Endodermal cell (in vitro differentiated cells): ENCODE measurements at regions not wholly inside any gene's neighbourhood (a gene's known extent, or its start where the extent isn't known, plus 50 kb on each side); places are given as distances from the start of the nearest gene placed in this dataset.

ENCODE experiments used
- DNase-seq: peaks from one replicate; pipeline ENCODE4 v3.0.0-alpha.2; 2017
- H3K27ac ChIP-seq: 2 replicates; pipeline ENCODE4 v1.5.1; 2013; ENCODE audit warnings: mild to moderate bottlenecking, low read depth, low read length, moderate library complexity
- H3K27me3 ChIP-seq: 2 replicates; pipeline ENCODE4 v1.6.1; 2013; ENCODE audit warnings: mild to moderate bottlenecking, low read length, moderate library complexity; ENCODE audit not compliant: insufficient read depth, control insufficient read depth, poor library complexity, severe bottlenecking
- H3K36me3 ChIP-seq: 2 replicates; pipeline ENCODE4 v1.7.0; 2013; ENCODE audit warnings: mild to moderate bottlenecking, low read length, moderate library complexity; ENCODE audit not compliant: control insufficient read depth, insufficient read depth
- H3K4me1 ChIP-seq: one replicate; pipeline ENCODE4 v1.7.0; 2013; ENCODE audit warnings: low read length; ENCODE audit not compliant: control insufficient read depth, insufficient read depth
- H3K4me3 ChIP-seq: 2 replicates; pipeline ENCODE4 v1.5.1; 2013; ENCODE audit warnings: mild to moderate bottlenecking, low read length, moderate library complexity
- H3K9ac ChIP-seq: 2 replicates; pipeline ENCODE4 v1.6.1; 2013; ENCODE audit warnings: mild to moderate bottlenecking, low read length, moderate library complexity; ENCODE audit not compliant: poor library complexity, severe bottlenecking; ENCODE audit errors: extremely low read depth
- H3K9me3 ChIP-seq: 2 replicates; pipeline ENCODE4 v1.6.1; 2013; ENCODE audit warnings: mild to moderate bottlenecking, low read length, moderate library complexity; ENCODE audit not compliant: control insufficient read depth
- H3K27ac Mint-ChIP-seq: 2 replicates; pipeline ENCODE4 v1.8.0; 2020; ENCODE audit warnings: mixed read lengths
- H3K27me3 Mint-ChIP-seq: 2 replicates; pipeline ENCODE4 v1.8.0; 2021; ENCODE audit warnings: mild to moderate bottlenecking, mixed read lengths; ENCODE audit not compliant: insufficient read depth
- H3K36me3 Mint-ChIP-seq: 2 replicates; pipeline ENCODE4 v1.8.0; 2020; ENCODE audit warnings: low read depth, mixed read lengths
- H3K4me1 Mint-ChIP-seq: 2 replicates; pipeline ENCODE4 v1.8.0; 2020; ENCODE audit warnings: mixed read lengths
- H3K4me3 Mint-ChIP-seq: 2 replicates; pipeline ENCODE4 v1.8.0; 2020; ENCODE audit warnings: mild to moderate bottlenecking, moderate library complexity, mixed read lengths
- H3K9me3 Mint-ChIP-seq: 2 replicates; pipeline ENCODE4 v1.8.0; 2020; ENCODE audit warnings: mild to moderate bottlenecking, mixed read lengths
- CTCF ChIP-seq: fragments of 200-600 bp; sonication (generic); conservative IDR thresholded peaks from 2 replicates; pipeline ENCODE4 v1.5.0; 2021; ENCODE audit warnings: antibody characterized with exemption, mild to moderate bottlenecking
- WGBS, 2 experiments: methylation state at CpG; one replicate each; pipeline versions ENCODE4 v1.1.5 to v1.1.7; 2013; ENCODE audit warnings: missing lambda C conversion rate in 2 of 2, mixed read lengths in 1 of 2; ENCODE audit not compliant: insufficient coverage in 1 of 2, insufficient read length in 1 of 2; 5-methylcytosine and 5-hydroxymethylcytosine counted together

GRCh38 chr5:179472641-179473040 lies 77.7 kb upstream of the RUFY1 start:
- no peaks in the 10 kb centered on the region for H3K36me3 ChIP-seq
- TF ChIP-seq CTCF = no peak
- H3K4me1 ChIP-seq = no peaks in the 10 kb centered on the region
- DNase-seq = no peak
- H3K27ac ChIP-seq = no peak overlapping the region
- H3K27ac Mint-ChIP-seq = no peak overlapping the region
- no peaks in the 10 kb centered on the region for H3K4me1 Mint-ChIP-seq
- no peaks in the 10 kb centered on the region for H3K9me3 ChIP-seq
- H3K36me3 Mint-ChIP-seq = no peaks in the 10 kb centered on the region
- H3K4me3 Mint-ChIP-seq = no peak overlapping the region
- H3K27me3 ChIP-seq = no peaks in the 10 kb centered on the region
- no peaks in the 10 kb centered on the region for H3K27me3 Mint-ChIP-seq
- H3K9ac ChIP-seq = no peak overlapping the region
- 86% methylated on average over 14 to 18 of the region's 18 CpGs for WGBS, 2 experiments
- no peak overlapping the region for H3K4me3 ChIP-seq
- H3K9me3 Mint-ChIP-seq = no peaks in the 10 kb centered on the region

GRCh38 chr5:179472174-179472573 lies 78.2 kb upstream of the RUFY1 start:
- 70 to 71% methylated on average over 4 of the region's 4 CpGs for WGBS, 2 experiments
- no peak overlapping the region for H3K4me3 Mint-ChIP-seq
- no peaks in the 10 kb centered on the region for H3K9me3 Mint-ChIP-seq
- no peak for TF ChIP-seq CTCF
- no peaks in the 10 kb centered on the region for H3K9me3 ChIP-seq
- H3K4me1 ChIP-seq = no peaks in the 10 kb centered on the region
- DNase-seq = no peak
- no peak overlapping the region for H3K4me3 ChIP-seq
- no peak overlapping the region for H3K27ac Mint-ChIP-seq
- no peak overlapping the region for H3K9ac ChIP-seq
- H3K27ac ChIP-seq = no peak overlapping the region
- no peaks in the 10 kb centered on the region for H3K27me3 ChIP-seq
- H3K27me3 Mint-ChIP-seq = no peaks in the 10 kb centered on the region
- H3K36me3 Mint-ChIP-seq = no peaks in the 10 kb centered on the region
- no peaks in the 10 kb centered on the region for H3K4me1 Mint-ChIP-seq
- H3K36me3 ChIP-seq = no peaks in the 10 kb centered on the region

GRCh38 chr5:179470201-179470600 lies 80.2 kb upstream of the RUFY1 start:
- Histone ChIP-seq H3K27me3 (no peaks in the 10 kb centered on the region), H3K36me3 (no peaks in the 10 kb centered on the region), H3K9me3 (no peaks in the 10 kb centered on the region), H3K4me1 (no peaks in the 10 kb centered on the region), H3K9ac (no peak overlapping the region), H3K27ac (no peak overlapping the region), H3K4me3 (no peak overlapping the region)
- H3K9me3 Mint-ChIP-seq = peaks cover 4% of the 10 kb centered on the region
- no peaks in the 10 kb centered on the region for H3K36me3 Mint-ChIP-seq
- no peak for DNase-seq
- TF ChIP-seq CTCF = no peak
- H3K4me1 Mint-ChIP-seq = no peaks in the 10 kb centered on the region
- H3K27me3 Mint-ChIP-seq = no peaks in the 10 kb centered on the region
- H3K4me3 Mint-ChIP-seq = no peak overlapping the region
- WGBS, 2 experiments = 80 to 83% methylated on average over 9 to 11 of the region's 11 CpGs
- H3K27ac Mint-ChIP-seq = no peak overlapping the region
